Endothelial cell of umbilical vein (primary cell): ENCODE measurements at regions not wholly inside any gene's neighbourhood (a gene's known extent, or its start where the extent isn't known, plus 50 kb on each side); places are given as distances from the start of the nearest gene placed in this dataset.

Source experiments
- BruUV-seq: library from RNA; stranded (reverse); fragments of 400-500 nt; replicated peaks from 2 replicates; lab custom pipeline; 2021; lab: Mats Ljungman, UMichigan
- CTCF ChIA-PET: fragments of 300-600, 350-600 bp; sonication (Branson Sonifier 250); formaldehyde crosslinking; loops from one replicate; lab custom pipeline; 2021; ENCODE audit warnings: antibody characterized with exemption, inconsistent platforms; lab: Charles Lee
- POLR2A ChIA-PET: fragments of 300-600, 350-600 bp; sonication (Branson Sonifier 250); formaldehyde crosslinking; loops from one replicate; lab custom pipeline; 2021; ENCODE audit warnings: antibody characterized with exemption, inconsistent platforms; lab: Charles Lee
- DNase-seq: peaks from one replicate; pipeline ENCODE4 v3.0.0-alpha.2; 2011; ENCODE audit warnings: low read depth, low spot score
- FAIRE-seq: peaks from 2 replicates; lab custom pipeline; 2011; peaks lifted over from hg19 to GRCh38; lab: Jason Lieb, UNC
- H2AFZ ChIP-seq: 2 replicates; pipeline ENCODE4 v1.6.0; 2012; ENCODE audit warnings: low read depth, low read length, control low read depth, inconsistent platforms
- H3K27ac ChIP-seq: 2 replicates; pipeline ENCODE4 v1.5.1; 2011; ENCODE audit warnings: low read depth, mild to moderate bottlenecking, control low read depth, low read length, moderate library complexity; ENCODE audit not compliant: insufficient read depth
- H3K27me3 ChIP-seq, 2 experiments: 2 replicates each; pipeline versions ENCODE4 v1.6.0 to v1.6.1; 2011; ENCODE audit warnings: low read length in 2 of 2, mixed read lengths in 1 of 2; ENCODE audit not compliant: control insufficient read depth in 2 of 2, insufficient read depth in 2 of 2
- H3K36me3 ChIP-seq, 2 experiments: 2 replicates in 1 of 2; 3 replicates in 1 of 2; pipeline ENCODE4 v1.5.1; 2011; ENCODE audit warnings: low read length in 2 of 2, mild to moderate bottlenecking in 1 of 2, moderate library complexity in 1 of 2; ENCODE audit not compliant: control insufficient read depth in 2 of 2, insufficient read depth in 2 of 2; ENCODE audit errors: extremely low read depth in 1 of 2
- H3K4me1 ChIP-seq: 3 replicates; pipeline ENCODE4 v1.5.1; 2011; ENCODE audit warnings: mild to moderate bottlenecking, low read length; ENCODE audit not compliant: control insufficient read depth, insufficient read depth; ENCODE audit errors: extremely low read depth
- H3K4me2 ChIP-seq: 2 replicates; pipeline ENCODE4 v1.6.1; 2011; ENCODE audit warnings: low read length, control low read depth, mixed read lengths; ENCODE audit not compliant: insufficient read depth
- H3K4me3 ChIP-seq, 3 experiments: fragments of 200-600 bp in 1 of 3; sonication (generic), shearing (Covaris generic) in 1 of 3; replicated peaks in 1 of 3; 2 replicates each; pipeline ENCODE4 v1.5.1; 2011 to 2016; ENCODE audit warnings: control low read depth in 3 of 3, low read length in 3 of 3, mild to moderate bottlenecking in 2 of 3, inconsistent platforms in 1 of 3, low read depth in 1 of 3, moderate library complexity in 1 of 3; ENCODE audit not compliant: insufficient read depth in 1 of 3
- H3K79me2 ChIP-seq: 2 replicates; pipeline ENCODE4 v1.6.0; 2012; ENCODE audit warnings: low read length, inconsistent platforms; ENCODE audit not compliant: control insufficient read depth, insufficient read depth
- H3K9ac ChIP-seq: replicated peaks from 2 replicates; pipeline ENCODE3; 2011; ENCODE audit warnings: low read length, control low read depth; ENCODE audit not compliant: insufficient read depth; ENCODE audit errors: extremely low read depth
- H3K9me1 ChIP-seq: replicated peaks from 3 replicates; pipeline ENCODE4 v1.6.0; 2011; ENCODE audit warnings: mild to moderate bottlenecking, low read length; ENCODE audit not compliant: control insufficient read depth, insufficient read depth; ENCODE audit errors: extremely low read depth
- H3K9me3 ChIP-seq: replicated peaks from 2 replicates; pipeline ENCODE4 v1.5.1; 2012; ENCODE audit warnings: low read length, inconsistent platforms; ENCODE audit not compliant: control insufficient read depth, insufficient read depth
- H4K20me1 ChIP-seq: replicated peaks from 2 replicates; pipeline ENCODE3; 2011; ENCODE audit warnings: mild to moderate bottlenecking, low read length; ENCODE audit not compliant: control insufficient read depth, insufficient read depth; ENCODE audit errors: extremely low read depth
- CTCF ChIP-seq, 2 donors: IDR thresholded peaks; 1 replicate in 1 of 2; 2 replicates in 1 of 2; pipeline ENCODE4 v1.5.1; 2011; ENCODE audit warnings: low read length in 2 of 2, mild to moderate bottlenecking in 2 of 2, moderate library complexity in 2 of 2, control low read depth in 1 of 2, inconsistent platforms in 1 of 2, low read depth in 1 of 2; ENCODE audit not compliant: insufficient read depth in 1 of 2; ENCODE audit errors: extremely low read depth in 1 of 2
- JUN ChIP-seq: IDR thresholded peaks from 2 replicates; pipeline ENCODE4 v1.6.1; 2011; ENCODE audit warnings: borderline replicate concordance, low read depth; ENCODE audit not compliant: insufficient read length, insufficient read depth
- MYC ChIP-seq: IDR thresholded peaks from one replicate; pipeline ENCODE4 v1.6.1; 2011; ENCODE audit warnings: mild to moderate bottlenecking, low read depth, low read length
- POLR2AphosphoS5 ChIP-seq: IDR thresholded peaks from 2 replicates; pipeline ENCODE4 v1.6.1; 2012; ENCODE audit warnings: low read depth, mild to moderate bottlenecking, control low read depth, low read length, moderate library complexity; ENCODE audit not compliant: insufficient read depth
- dilution Hi-C: fragments of 300-500 bp; cut with MboI; formaldehyde crosslinking; loops from one replicate; pipeline ENCODE4 v1.15.0; 2019; ENCODE audit warnings: low sequenced_read_pairs; ENCODE audit not compliant: extremely low pct_ligation_motif_present
- intact Hi-C: fragments of 100-400 bp; cut with micrococcal nuclease; formaldehyde crosslinking; loops from one replicate; pipeline ENCODE4 v1.10.0; 2022

DNA sequence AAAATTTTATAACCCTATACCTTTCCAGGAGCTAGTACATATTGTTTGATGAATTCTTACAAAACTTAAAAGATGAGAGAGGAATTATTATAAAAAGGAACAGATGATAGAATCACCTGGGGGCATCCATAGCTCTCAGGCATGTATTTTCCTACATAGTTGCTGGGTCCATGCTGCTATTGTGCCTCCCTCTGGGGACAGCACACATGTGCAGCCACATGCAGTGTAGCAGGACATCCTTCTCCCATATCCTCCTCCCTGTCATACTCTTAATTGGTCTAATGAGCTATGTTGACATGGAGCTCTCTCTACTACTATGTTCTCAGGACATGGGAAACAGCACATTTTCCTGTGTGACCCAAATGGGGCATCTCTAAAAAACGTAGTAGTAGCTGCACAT lies 898.2 kb upstream of the MAP3K7 start:
- H3K9me3 ChIP-seq = no peaks in the 10 kb centered on the region
- ChIA-PET CTCF (interaction anchor here (0.6 to 2.8 kb wide), 22 partner anchors 9 to 1159 kb away, joined by 3 to 65 read pairs (median 5); no protein-coding TSS in a partner anchor), POLR2A (no interaction called here)
- H3K27ac ChIP-seq = no peak overlapping the region
- no peak overlapping the region for H3K9ac ChIP-seq
- no peaks in the 10 kb centered on the region for H3K79me2 ChIP-seq
- DNase-seq (peak; percentile 5), FAIRE-seq (no peak)
- H4K20me1 ChIP-seq = no peaks in the 10 kb centered on the region
- no peaks in the 10 kb centered on the region for H3K27me3 ChIP-seq
- TF ChIP-seq CTCF (IDR thresholded peaks at IDR 0.05; ENCODE audit: extremely low read depth in 1 of 2, insufficient read depth in 1 of 2, low read depth in 1 of 2, low read length in 2 of 2) (peak; percentile 15 to 26), MYC (no peak), JUN (no peak), POLR2AphosphoS5 (no peak)
- H3K4me1 ChIP-seq = peaks cover 34% of the 10 kb centered on the region
- dilution Hi-C loops (no loop called here), intact Hi-C loops (loop anchor here (10.0 kb wide), 1 partner anchor 1060 kb away; no protein-coding TSS in a partner anchor)
- H3K4me2 ChIP-seq = no peak overlapping the region
- no peaks in the 10 kb centered on the region for H3K36me3 ChIP-seq
- BruUV-seq = no TSS peak
- no peak overlapping the region for H3K4me3 ChIP-seq
- no peak overlapping the region for H2AFZ ChIP-seq
- H3K9me1 ChIP-seq = peaks cover 3% of the 10 kb centered on the region
